OCI-LY7 (cell line): ENCODE measurements at regions not wholly inside any gene's neighbourhood (a gene's known extent, or its start where the extent isn't known, plus 50 kb on each side); places are given as distances from the start of the nearest gene placed in this dataset.

Experiments
- BruUV-seq: library from RNA; stranded (reverse); fragments of 400-500 nt; replicated peaks from 2 replicates; lab custom pipeline; 2021; lab: Mats Ljungman, UMichigan
- CTCF ChIA-PET: fragments of 300-600 bp; sonication (Branson Sonifier 250); formaldehyde crosslinking; loops from one replicate; lab custom pipeline; 2022; ENCODE audit warnings: antibody characterized with exemption; ENCODE audit not compliant: unreplicated experiment; lab: Charles Lee
- POLR2A ChIA-PET: fragments of 300-600 bp; sonication (Branson Sonifier 250); formaldehyde crosslinking; loops from one replicate; lab custom pipeline; 2022; ENCODE audit warnings: antibody characterized with exemption; lab: Charles Lee
- DNase-seq: peaks from one replicate; pipeline ENCODE4 v3.0.0-alpha.2; 2015; ENCODE audit warnings: low spot score
- H2AFZ ChIP-seq: fragments of 200-600 bp; sonication (generic), shearing (Covaris generic); 2 replicates; pipeline ENCODE4 v1.6.1; 2014; ENCODE audit warnings: mild to moderate bottlenecking, antibody characterized with exemption, low read length, moderate library complexity
- H3K27ac ChIP-seq: fragments of 200-600 bp; sonication (generic); 2 replicates; pipeline ENCODE4 v1.5.1; 2014; ENCODE audit warnings: mixed run types, low read depth, mild to moderate bottlenecking, moderate library complexity, low read length, inconsistent platforms; ENCODE audit not compliant: poor library complexity, severe bottlenecking
- H3K36me3 ChIP-seq: fragments of 200-600 bp; sonication (generic); 2 replicates; pipeline ENCODE4 v1.6.1; 2014; ENCODE audit warnings: mild to moderate bottlenecking, antibody characterized with exemption, low read length, moderate library complexity, mixed read lengths; ENCODE audit not compliant: insufficient read depth
- H3K4me1 ChIP-seq: fragments of 200-600 bp; sonication (generic); 2 replicates; pipeline ENCODE4 v1.5.1; 2014; ENCODE audit warnings: mild to moderate bottlenecking, low read length; ENCODE audit not compliant: insufficient read depth, poor library complexity, severe bottlenecking
- H3K4me2 ChIP-seq: fragments of 200-600 bp; sonication (generic); 2 replicates; pipeline ENCODE4 v1.6.1; 2014; ENCODE audit warnings: mild to moderate bottlenecking, low read length
- H3K4me3 ChIP-seq: fragments of 200-600 bp; sonication (generic); 2 replicates; pipeline ENCODE4 v1.5.1; 2014; ENCODE audit warnings: mild to moderate bottlenecking, low read depth, low read length; ENCODE audit not compliant: poor library complexity, severe bottlenecking
- H3K79me2 ChIP-seq: fragments of 200-600 bp; sonication (generic); 2 replicates; pipeline ENCODE4 v1.6.1; 2016; ENCODE audit warnings: low read depth, mild to moderate bottlenecking, low read length, moderate library complexity, mixed read lengths; ENCODE audit not compliant: insufficient read depth
- H3K9me2 ChIP-seq: fragments of 200-600 bp; sonication (generic); 2 replicates; pipeline ENCODE4 v1.6.1; 2016; ENCODE audit warnings: mild to moderate bottlenecking, low read length, mixed read lengths; ENCODE audit not compliant: insufficient read depth
- H3K9me3 ChIP-seq: fragments of 200-600 bp; sonication (generic); 2 replicates; pipeline ENCODE4 v1.6.1; 2014; ENCODE audit warnings: mild to moderate bottlenecking, mixed run types, low read length, mixed read lengths
- H4K20me1 ChIP-seq: fragments of 200-600 bp; sonication (generic); 2 replicates; pipeline ENCODE4 v1.6.1; 2014; ENCODE audit warnings: mild to moderate bottlenecking, antibody characterized with exemption, low read length, moderate library complexity, mixed read lengths; ENCODE audit not compliant: insufficient read depth
- CTCF ChIP-seq: fragments of 200-600 bp; sonication (generic); conservative IDR thresholded peaks from 2 replicates; pipeline ENCODE4 v1.5.1; 2014; ENCODE audit warnings: mild to moderate bottlenecking, antibody characterized with exemption, low read length, moderate library complexity, mixed read lengths
- EZH2phosphoT487 ChIP-seq: fragments of 200-600 bp; sonication (generic); IDR thresholded peaks from 2 replicates; pipeline ENCODE4 v1.6.1; 2018; ENCODE audit warnings: low read depth, borderline replicate concordance, mild to moderate bottlenecking, mixed run types, antibody characterized with exemption, low read length, moderate library complexity, mixed read lengths
- intact Hi-C: fragments of 100-400 bp; cut with micrococcal nuclease; formaldehyde crosslinking; loops from one replicate; pipeline ENCODE4 v1.10.0; 2022; ENCODE audit not compliant: unreplicated experiment

- no peak overlapping the region for H3K4me3 ChIP-seq
- CTCF ChIA-PET = no interaction called here
- H3K9me3 ChIP-seq = no peaks in the 10 kb centered on the region
- H2AFZ ChIP-seq = no peak overlapping the region
- POLR2A ChIA-PET = interaction anchor here (0.7 kb wide), 1 partner anchor 117 kb away, joined by 3 read pairs; no protein-coding TSS in a partner anchor
- no peak for TF ChIP-seq CTCF
- TF ChIP-seq EZH2phosphoT487 = no peak
- no peaks in the 10 kb centered on the region for H3K79me2 ChIP-seq
- no peak for DNase-seq
- no TSS peak for BruUV-seq
- H3K36me3 ChIP-seq = no peaks in the 10 kb centered on the region
- intact Hi-C loops = no loop called here
- H3K27ac ChIP-seq = no peak overlapping the region
- no peaks in the 10 kb centered on the region for H4K20me1 ChIP-seq
- no peaks in the 10 kb centered on the region for H3K9me2 ChIP-seq
- no peak overlapping the region for H3K4me2 ChIP-seq
- no peaks in the 10 kb centered on the region for H3K4me1 ChIP-seq
Observed at GRCh38 chr11:98007072-98007471, 1013.7 kb upstream of the CNTN5 start.

- BruUV-seq = no TSS peak
- H3K79me2 ChIP-seq = no peaks in the 10 kb centered on the region
- no peak for DNase-seq
- no peak overlapping the region for H3K4me2 ChIP-seq
- CTCF ChIA-PET = no interaction called here
- no peaks in the 10 kb centered on the region for H3K9me3 ChIP-seq
- H3K4me1 ChIP-seq = no peaks in the 10 kb centered on the region
- H2AFZ ChIP-seq = no peak overlapping the region
- H3K36me3 ChIP-seq = no peaks in the 10 kb centered on the region
- H3K4me3 ChIP-seq = no peak overlapping the region
- intact Hi-C loops = no loop called here
- H3K9me2 ChIP-seq = no peaks in the 10 kb centered on the region
- no peaks in the 10 kb centered on the region for H4K20me1 ChIP-seq
- TF ChIP-seq CTCF (no peak), EZH2phosphoT487 (no peak)
- H3K27ac ChIP-seq = no peak overlapping the region
- POLR2A ChIA-PET = interaction anchor here (0.6 kb wide), 1 partner anchor 1558 kb away, joined by 3 read pairs; no protein-coding TSS in a partner anchor
Observed at GRCh38 chr11:98027652-98028051, 993.1 kb upstream of the CNTN5 start.

- no peak for DNase-seq
- Histone ChIP-seq H3K36me3 (no peaks in the 10 kb centered on the region), H3K27ac (no peak overlapping the region), H2AFZ (no peak overlapping the region), H3K9me3 (no peaks in the 10 kb centered on the region), H3K9me2 (no peaks in the 10 kb centered on the region), H4K20me1 (no peaks in the 10 kb centered on the region), H3K4me2 (no peak overlapping the region), H3K79me2 (no peaks in the 10 kb centered on the region), H3K4me3 (no peak overlapping the region), H3K4me1 (no peaks in the 10 kb centered on the region)
- ChIA-PET POLR2A (interaction anchor here (0.6 kb wide), 1 partner anchor 1568 kb away, joined by 3 read pairs; no protein-coding TSS in a partner anchor), CTCF (no interaction called here)
- TF ChIP-seq CTCF = no peak
- no peak for TF ChIP-seq EZH2phosphoT487
- no TSS peak for BruUV-seq
- intact Hi-C loops = no loop called here
Observed at GRCh38 chr11:98029832-98030231, 990.9 kb upstream of the CNTN5 start.
